MM.1S (cell line): ENCODE measurements at regions not wholly inside any gene's neighbourhood (a gene's known extent, or its start where the extent isn't known, plus 50 kb on each side); places are given as distances from the start of the nearest gene placed in this dataset.

Experiments
- DNase-seq: peaks from one replicate; pipeline ENCODE4 v3.0.0-alpha.2; 2015
- H2AFZ ChIP-seq: fragments of 300-600 bp; sonication (generic); 2 replicates; pipeline ENCODE4 v1.6.0; 2016; ENCODE audit warnings: antibody characterized with exemption, low read length
- H3F3A ChIP-seq: fragments of 300-600 bp; sonication (generic); 2 replicates; pipeline ENCODE4 v1.6.1; 2016; ENCODE audit warnings: mild to moderate bottlenecking, antibody characterized with exemption, low read length, moderate library complexity, mixed read lengths; ENCODE audit not compliant: insufficient read depth
- H3K27ac ChIP-seq: fragments of 300-600 bp; sonication (generic); 2 replicates; pipeline ENCODE4 v1.5.1; 2016; ENCODE audit warnings: mild to moderate bottlenecking, low read length
- H3K27me3 ChIP-seq: fragments of 300-600 bp; sonication (generic); replicated peaks from 2 replicates; pipeline ENCODE4 v1.6.0; 2016; ENCODE audit warnings: low read length; ENCODE audit not compliant: insufficient read depth
- H3K36me3 ChIP-seq: fragments of 300-600 bp; sonication (generic); replicated peaks from 2 replicates; pipeline ENCODE4 v1.6.1; 2016; ENCODE audit warnings: mild to moderate bottlenecking, low read length, mixed read lengths; ENCODE audit not compliant: insufficient read depth
- H3K4me1 ChIP-seq: fragments of 300-600 bp; sonication (generic); 2 replicates; pipeline ENCODE4 v1.6.1; 2016; ENCODE audit warnings: low read length, mixed read lengths
- H3K4me2 ChIP-seq: fragments of 300-600 bp; sonication (generic); 2 replicates; pipeline ENCODE4 v1.6.0; 2016; ENCODE audit warnings: low read depth, low read length
- H3K4me3 ChIP-seq: fragments of 300-600 bp; sonication (generic); 2 replicates; pipeline ENCODE4 v1.5.1; 2016; ENCODE audit warnings: low read length, mixed read lengths
- H3K79me2 ChIP-seq: fragments of 300-600 bp; sonication (generic); 2 replicates; pipeline ENCODE4 v1.6.1; 2016; ENCODE audit warnings: mixed run types, low read length, mixed read lengths
- H3K9ac ChIP-seq: fragments of 300-600 bp; sonication (generic); 2 replicates; pipeline ENCODE4 v1.6.1; 2016; ENCODE audit warnings: low read length, mixed read lengths
- H3K9me2 ChIP-seq: fragments of 300-600 bp; sonication (generic); replicated peaks from 2 replicates; pipeline ENCODE4 v1.6.1; 2016; ENCODE audit warnings: mild to moderate bottlenecking, low read length, mixed read lengths; ENCODE audit not compliant: insufficient read depth
- H3K9me3 ChIP-seq: fragments of 300-600 bp; sonication (generic); replicated peaks from 2 replicates; pipeline ENCODE4 v1.6.1; 2016; ENCODE audit warnings: mild to moderate bottlenecking, low read length, mixed read lengths; ENCODE audit not compliant: insufficient read depth
- H4K20me1 ChIP-seq: fragments of 300-600 bp; sonication (generic); 2 replicates; pipeline ENCODE4 v1.6.1; 2016; ENCODE audit warnings: mild to moderate bottlenecking, low read length, moderate library complexity, mixed read lengths; ENCODE audit not compliant: insufficient read depth
- CTCF ChIP-seq: fragments of 300-600 bp; sonication (generic); IDR thresholded peaks from 2 replicates; pipeline ENCODE4 v1.5.1; 2016; ENCODE audit warnings: antibody characterized with exemption, low read length, mixed read lengths
- EZH2 ChIP-seq: fragments of 300-600 bp; sonication (generic); optimal IDR thresholded peaks from 2 replicates; pipeline ENCODE3; 2017; ENCODE audit warnings: low read depth, mild to moderate bottlenecking, antibody characterized with exemption, low read length, mixed read lengths
- EZH2phosphoT487 ChIP-seq: fragments of 300-600 bp; sonication (generic); IDR thresholded peaks from 2 replicates; pipeline ENCODE4 v1.6.1; 2018; ENCODE audit warnings: antibody characterized with exemption, low read length

GRCh38 chr1:30324251-30325084 lies 398.9 kb downstream of the MATN1 start:
- no peak overlapping the region for H2AFZ ChIP-seq
- no peak overlapping the region for H3K4me2 ChIP-seq
- H3K9ac ChIP-seq, result no peak overlapping the region
- peaks cover 96% of the 10 kb centered on the region for H3K27me3 ChIP-seq
- no peaks in the 10 kb centered on the region for H3K36me3 ChIP-seq
- H3K4me3 ChIP-seq, result no peak overlapping the region
- H3K79me2 ChIP-seq, result no peaks in the 10 kb centered on the region
- H4K20me1 ChIP-seq, result no peaks in the 10 kb centered on the region
- no peak for DNase-seq
- no peaks in the 10 kb centered on the region for H3K9me3 ChIP-seq
- no peak overlapping the region for H3K27ac ChIP-seq
- TF ChIP-seq CTCF, result no peak
- no peak for TF ChIP-seq EZH2phosphoT487
- TF ChIP-seq EZH2, result no peak
- H3K4me1 ChIP-seq, result no peaks in the 10 kb centered on the region
- no peaks in the 10 kb centered on the region for H3F3A ChIP-seq
- H3K9me2 ChIP-seq, result no peaks in the 10 kb centered on the region

DNA sequence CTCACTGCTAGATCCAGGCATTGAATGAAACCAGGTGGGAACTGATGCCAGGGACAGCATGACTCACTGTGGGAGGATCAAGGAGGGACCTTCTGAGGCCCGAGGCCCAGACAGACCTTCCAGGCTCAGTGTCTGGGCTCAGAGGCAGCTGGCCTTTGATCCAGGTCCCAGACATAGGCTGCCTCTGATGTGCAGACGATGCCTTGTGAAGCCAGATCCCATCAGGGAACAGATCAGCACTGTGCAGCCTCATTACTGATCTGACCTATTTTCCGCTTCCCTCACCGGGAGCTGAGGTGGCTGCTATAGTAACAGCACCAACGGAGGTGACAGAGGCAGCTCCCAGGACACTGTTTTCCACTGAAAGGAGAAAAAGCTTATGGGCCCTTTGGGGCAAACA lies 399.5 kb downstream of the MATN1 start:
- H3K27ac ChIP-seq, result no peak overlapping the region
- no peaks in the 10 kb centered on the region for H3K36me3 ChIP-seq
- DNase-seq, result no peak
- no peak overlapping the region for H2AFZ ChIP-seq
- H3K27me3 ChIP-seq, result peaks cover 96% of the 10 kb centered on the region
- no peaks in the 10 kb centered on the region for H3K9me2 ChIP-seq
- no peaks in the 10 kb centered on the region for H3K9me3 ChIP-seq
- no peaks in the 10 kb centered on the region for H3F3A ChIP-seq
- no peaks in the 10 kb centered on the region for H4K20me1 ChIP-seq
- H3K4me2 ChIP-seq, result no peak overlapping the region
- no peaks in the 10 kb centered on the region for H3K79me2 ChIP-seq
- no peak overlapping the region for H3K9ac ChIP-seq
- no peak for TF ChIP-seq EZH2phosphoT487
- TF ChIP-seq CTCF, result no peak
- TF ChIP-seq EZH2, result no peak
- no peaks in the 10 kb centered on the region for H3K4me1 ChIP-seq
- H3K4me3 ChIP-seq, result no peak overlapping the region

DNA sequence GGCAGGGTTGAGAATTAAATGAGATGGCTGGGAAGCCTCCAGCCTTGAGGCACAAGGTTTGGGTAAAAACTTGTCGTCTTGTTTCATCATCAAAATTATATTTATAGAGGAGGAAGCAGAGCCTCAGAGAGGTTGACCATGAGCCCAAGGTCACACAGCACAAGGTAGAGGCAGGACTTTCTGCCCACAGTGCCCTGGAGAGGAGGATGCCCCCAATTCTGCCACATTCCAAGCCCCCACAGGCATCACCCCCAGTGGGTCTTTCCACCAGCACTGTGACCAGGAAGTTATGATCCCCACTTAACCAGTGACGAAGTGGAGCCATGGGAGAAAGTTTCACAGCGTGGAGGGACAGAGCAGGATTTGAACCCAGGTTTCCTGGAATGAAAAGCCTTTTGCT lies 400.0 kb downstream of the MATN1 start:
- Histone ChIP-seq H3K9me3 (no peaks in the 10 kb centered on the region), H3K4me3 (no peak overlapping the region), H3K27ac (no peak overlapping the region), H3K79me2 (no peaks in the 10 kb centered on the region), H3K4me2 (no peak overlapping the region), H4K20me1 (no peaks in the 10 kb centered on the region), H3K27me3 (peaks cover 96% of the 10 kb centered on the region), H3K9me2 (no peaks in the 10 kb centered on the region), H3K36me3 (no peaks in the 10 kb centered on the region), H3K4me1 (no peaks in the 10 kb centered on the region), H3K9ac (no peak overlapping the region), H3F3A (no peaks in the 10 kb centered on the region), H2AFZ (no peak overlapping the region)
- TF ChIP-seq EZH2, result no peak
- TF ChIP-seq EZH2phosphoT487, result no peak
- no peak for TF ChIP-seq CTCF
- DNase-seq, result no peak
